ENCODE measurements at regions not wholly inside any gene's neighbourhood (a gene's known extent, or its start where the extent isn't known, plus 50 kb on each side); places are given as distances from the start of the nearest gene placed in this dataset.

DNA sequence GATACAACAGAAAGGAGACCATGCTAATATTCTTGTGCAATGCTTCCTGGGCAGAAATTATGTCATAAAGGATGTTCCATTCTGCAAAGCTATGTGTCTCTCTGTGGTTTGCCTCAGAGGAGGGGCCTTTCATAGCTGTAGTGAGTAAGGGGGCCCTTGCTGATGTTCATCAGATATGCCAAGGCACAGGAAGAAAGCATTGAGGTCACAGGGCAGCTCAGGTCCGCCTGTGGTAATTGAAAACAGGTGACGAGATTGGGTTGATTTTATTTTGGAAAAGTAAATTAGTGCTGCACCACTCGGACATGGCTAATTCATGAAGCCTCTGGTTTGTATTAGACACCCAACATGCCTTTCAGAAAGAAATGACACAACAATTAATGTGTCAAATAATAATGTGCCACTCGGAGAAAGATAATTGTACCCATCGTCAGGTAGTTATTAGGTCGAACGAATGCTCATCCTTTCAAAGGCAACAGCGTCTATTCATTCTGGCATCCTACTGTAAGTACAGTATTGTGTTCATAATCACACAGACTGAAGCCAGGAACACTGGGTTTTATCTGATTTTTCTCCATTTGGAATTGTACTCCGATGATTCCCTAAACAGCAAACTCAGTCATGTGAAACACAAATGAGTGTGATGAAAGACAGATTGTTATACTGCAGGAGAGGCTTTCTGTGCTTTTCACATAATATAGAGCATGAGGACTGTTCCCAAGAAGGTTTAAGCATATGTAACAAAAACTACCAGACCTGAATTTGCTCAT is 421.6 kb upstream of the KLF12 start (continued):
- TF ChIP-seq CEBPB (IDR thresholded peaks at IDR 0.05; ENCODE audit: borderline replicate concordance in 1 of 2, low read depth in 2 of 2, low read length in 2 of 2) = no peak

- H3K9me3 ChIP-seq (replicated peaks; ENCODE audit: control insufficient read depth, insufficient read depth, low read length) = no peaks in the 10 kb centered on the region
- POLR2A ChIA-PET = no interaction called here
- H3K79me2 ChIP-seq (ENCODE audit: control insufficient read depth, insufficient read depth, low read length) = no peaks in the 10 kb centered on the region
- no peak overlapping the region for H3K27ac ChIP-seq (ENCODE audit: control insufficient read depth, insufficient read depth)
- in situ Hi-C loops (cut with MboI) (no loop called here), intact Hi-C loops (cut with micrococcal nuclease; ENCODE audit: unreplicated experiment) (no loop called here)
- H3K27me3 ChIP-seq (replicated peaks in 1 of 2; ENCODE audit: control insufficient read depth in 2 of 2, insufficient read depth in 2 of 2, low read length in 1 of 2) = no peaks in the 10 kb centered on the region
- no peak overlapping the region for H2AFZ ChIP-seq (ENCODE audit: control insufficient read depth, low read depth, low read length)
- RAD21 ChIA-PET (ENCODE audit: unreplicated experiment) = no interaction called here
- DNase-seq (ENCODE audit: low read depth, low spot score) (no peak), FAIRE-seq (no peak), ATAC-seq (no peak)
- SMC1A ChIA-PET (ENCODE audit: uncharacterized antibody, unreplicated experiment) = no interaction called here
- 25% methylated on average over 3 of the region's 3 CpGs for WGBS (ENCODE audit: insufficient coverage, insufficient replicate concordance, low lambda C conversion rate, missing lambda C conversion rate)
- no TSS peak for BruUV-seq (replicated peaks)
- H4K20me1 ChIP-seq (ENCODE audit: control insufficient read depth, insufficient read depth) = no peaks in the 10 kb centered on the region
- H3K9ac ChIP-seq (ENCODE audit: control insufficient read depth, insufficient read depth, low read length) = no peak overlapping the region
- H3K4me3 ChIP-seq = no peak overlapping the region
- CTCF ChIA-PET = no interaction called here
- H3K4me2 ChIP-seq (ENCODE audit: control insufficient read depth, insufficient read depth) = no peak overlapping the region
- no peaks in the 10 kb centered on the region for H3K4me1 ChIP-seq (ENCODE audit: control insufficient read depth, insufficient read depth, low read length)
- H3K36me3 ChIP-seq (ENCODE audit: control insufficient read depth in 2 of 2, insufficient read depth in 2 of 2, low read length in 1 of 2) = no peaks in the 10 kb centered on the region
- TF ChIP-seq BRCA1 (IDR thresholded peaks at IDR 0.05; ENCODE audit: low read depth, low read length) (no peak), EP300 (IDR thresholded peaks at IDR 0.05; ENCODE audit: borderline replicate concordance in 1 of 2, control insufficient read depth in 1 of 2, low read depth in 2 of 2, low read length in 2 of 2) (no peak), ZNF274 (IDR thresholded peaks at IDR 0.05; ENCODE audit: insufficient read depth, insufficient read length) (no peak), TCF12 (IDR thresholded peaks at IDR 0.05; ENCODE audit: low read depth, low read length) (no peak), SPI1 (IDR thresholded peaks at IDR 0.05; ENCODE audit: borderline replicate concordance, insufficient read depth, low read depth, low read length) (no peak), BHLHE40 (IDR thresholded peaks at IDR 0.05; ENCODE audit: borderline replicate concordance in 1 of 2, low read depth in 2 of 2, low read length in 1 of 2) (no peak), GABPA (IDR thresholded peaks at IDR 0.05; ENCODE audit: low read depth) (no peak), DPF2 (IDR thresholded peaks at IDR 0.05) (no peak)
These were observed 421.0 kb upstream of the KLF12 start for GRCh38 chr13:74555276-74555625.
